ENCODE measurements at regions not wholly inside any gene's neighbourhood (a gene's known extent, or its start where the extent isn't known, plus 50 kb on each side); places are given as distances from the start of the nearest gene placed in this dataset.

DNA sequence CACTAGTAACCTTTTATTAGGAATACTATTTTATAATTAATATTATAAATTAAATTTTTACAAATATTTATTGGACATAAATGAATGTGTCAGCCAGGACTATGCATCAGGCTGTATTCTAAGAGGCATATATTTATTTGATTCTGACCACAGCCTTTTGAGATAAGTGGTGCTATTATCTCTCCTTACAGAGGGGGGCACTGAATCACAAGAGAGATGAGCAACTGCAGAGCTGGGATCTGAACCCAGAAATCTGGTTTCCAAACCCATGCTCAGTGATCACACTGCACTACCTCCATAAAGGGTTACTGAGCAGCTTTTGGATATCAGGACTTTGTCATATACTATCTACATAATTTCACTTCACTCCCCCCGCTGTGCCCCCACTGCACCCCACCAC lies 322.0 kb downstream of the TMA16 start:
- TF ChIP-seq, protein P1, sequence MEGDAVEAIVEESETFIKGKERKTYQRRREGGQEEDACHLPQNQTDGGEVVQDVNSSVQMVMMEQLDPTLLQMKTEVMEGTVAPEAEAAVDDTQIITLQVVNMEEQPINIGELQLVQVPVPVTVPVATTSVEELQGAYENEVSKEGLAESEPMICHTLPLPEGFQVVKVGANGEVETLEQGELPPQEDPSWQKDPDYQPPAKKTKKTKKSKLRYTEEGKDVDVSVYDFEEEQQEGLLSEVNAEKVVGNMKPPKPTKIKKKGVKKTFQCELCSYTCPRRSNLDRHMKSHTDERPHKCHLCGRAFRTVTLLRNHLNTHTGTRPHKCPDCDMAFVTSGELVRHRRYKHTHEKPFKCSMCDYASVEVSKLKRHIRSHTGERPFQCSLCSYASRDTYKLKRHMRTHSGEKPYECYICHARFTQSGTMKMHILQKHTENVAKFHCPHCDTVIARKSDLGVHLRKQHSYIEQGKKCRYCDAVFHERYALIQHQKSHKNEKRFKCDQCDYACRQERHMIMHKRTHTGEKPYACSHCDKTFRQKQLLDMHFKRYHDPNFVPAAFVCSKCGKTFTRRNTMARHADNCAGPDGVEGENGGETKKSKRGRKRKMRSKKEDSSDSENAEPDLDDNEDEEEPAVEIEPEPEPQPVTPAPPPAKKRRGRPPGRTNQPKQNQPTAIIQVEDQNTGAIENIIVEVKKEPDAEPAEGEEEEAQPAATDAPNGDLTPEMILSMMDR (conservative IDR thresholded peaks at IDR 0.05; ENCODE audit: low read length) = peak; percentile 42; the same call in 1 of the 2 replicates
- TF ChIP-seq EZH2phosphoT487 (IDR thresholded peaks at IDR 0.05; ENCODE audit: borderline replicate concordance, low read depth, low read length) = no peak
- Histone ChIP-seq H4K20me1 (ENCODE audit: insufficient read depth, low read length) (no peaks in the 10 kb centered on the region), H3K36me3 (ENCODE audit: insufficient read depth, low read length) (no peaks in the 10 kb centered on the region), H3K4me2 (ENCODE audit: low read length) (no peak overlapping the region), H3K4me1 (ENCODE audit: insufficient read depth, low read length, poor library complexity, severe bottlenecking) (no peaks in the 10 kb centered on the region), H3K9me2 (ENCODE audit: insufficient read depth, low read length) (no peaks in the 10 kb centered on the region), H3K9me3 (ENCODE audit: low read length) (no peaks in the 10 kb centered on the region), H2AFZ (ENCODE audit: low read length) (no peak overlapping the region), H3K27ac (ENCODE audit: low read depth, low read length, poor library complexity, severe bottlenecking) (no peak overlapping the region), H3K79me2 (ENCODE audit: insufficient read depth, low read depth, low read length) (no peaks in the 10 kb centered on the region), H3K4me3 (ENCODE audit: low read depth, low read length, poor library complexity, severe bottlenecking) (no peak overlapping the region)
- POLR2A ChIA-PET = interaction anchor here (0.5 kb wide), 1 partner anchor 33 kb away, joined by 3 read pairs; no protein-coding TSS in a partner anchor
- intact Hi-C loops (cut with micrococcal nuclease; ENCODE audit: unreplicated experiment) = no loop called here
- peak; percentile 2 for DNase-seq (ENCODE audit: low spot score)
- CTCF ChIA-PET (ENCODE audit: unreplicated experiment) = no interaction called here
- BruUV-seq (replicated peaks) = no TSS peak

DNA sequence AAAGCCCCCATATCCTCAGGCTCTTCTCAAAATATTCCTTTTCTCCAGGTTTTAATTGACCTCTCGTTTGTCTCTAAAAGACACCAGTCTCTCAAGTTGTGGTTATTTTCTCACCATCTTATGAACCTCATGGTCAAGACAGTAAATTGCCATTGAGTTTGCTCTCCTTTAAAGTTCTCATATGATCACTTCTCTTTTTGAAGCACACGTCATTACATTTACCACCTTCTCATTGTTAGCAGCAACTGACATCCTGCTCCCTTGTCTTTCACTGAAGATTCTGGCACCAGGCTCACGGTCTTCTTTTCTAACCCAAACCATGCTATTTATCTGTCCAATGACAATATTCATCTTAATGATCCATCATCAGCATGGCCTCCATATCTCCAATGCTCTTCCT lies 324.2 kb downstream of the TMA16 start:
- POLR2A ChIA-PET = no interaction called here
- Histone ChIP-seq H3K4me1 (ENCODE audit: insufficient read depth, low read length, poor library complexity, severe bottlenecking) (no peaks in the 10 kb centered on the region), H3K4me3 (ENCODE audit: low read depth, low read length, poor library complexity, severe bottlenecking) (no peak overlapping the region), H3K4me2 (ENCODE audit: low read length) (no peak overlapping the region), H3K79me2 (ENCODE audit: insufficient read depth, low read depth, low read length) (no peaks in the 10 kb centered on the region), H3K36me3 (ENCODE audit: insufficient read depth, low read length) (no peaks in the 10 kb centered on the region), H4K20me1 (ENCODE audit: insufficient read depth, low read length) (no peaks in the 10 kb centered on the region), H2AFZ (ENCODE audit: low read length) (no peak overlapping the region), H3K9me3 (ENCODE audit: low read length) (no peaks in the 10 kb centered on the region), H3K27ac (ENCODE audit: low read depth, low read length, poor library complexity, severe bottlenecking) (no peak overlapping the region), H3K9me2 (ENCODE audit: insufficient read depth, low read length) (no peaks in the 10 kb centered on the region)
- no peak for DNase-seq (ENCODE audit: low spot score)
- BruUV-seq (replicated peaks) = no TSS peak
- CTCF ChIA-PET (ENCODE audit: unreplicated experiment) = no interaction called here
- TF ChIP-seq, protein P1 (conservative IDR thresholded peaks at IDR 0.05; ENCODE audit: low read length) = no peak
- no peak for TF ChIP-seq EZH2phosphoT487 (IDR thresholded peaks at IDR 0.05; ENCODE audit: borderline replicate concordance, low read depth, low read length)
- intact Hi-C loops (cut with micrococcal nuclease; ENCODE audit: unreplicated experiment) = no loop called here

GRCh38 chr4:163833669-163834068 lies 339.2 kb downstream of the TMA16 start:
- Histone ChIP-seq H3K27ac (ENCODE audit: low read depth, low read length, poor library complexity, severe bottlenecking) (no peak overlapping the region), H3K79me2 (ENCODE audit: insufficient read depth, low read depth, low read length) (no peaks in the 10 kb centered on the region), H3K36me3 (ENCODE audit: insufficient read depth, low read length) (no peaks in the 10 kb centered on the region), H3K4me3 (ENCODE audit: low read depth, low read length, poor library complexity, severe bottlenecking) (no peak overlapping the region), H3K9me3 (ENCODE audit: low read length) (no peaks in the 10 kb centered on the region), H3K9me2 (ENCODE audit: insufficient read depth, low read length) (no peaks in the 10 kb centered on the region), H3K4me2 (ENCODE audit: low read length) (no peak overlapping the region), H3K4me1 (ENCODE audit: insufficient read depth, low read length, poor library complexity, severe bottlenecking) (no peaks in the 10 kb centered on the region), H2AFZ (ENCODE audit: low read length) (no peak overlapping the region), H4K20me1 (ENCODE audit: insufficient read depth, low read length) (no peaks in the 10 kb centered on the region)
- intact Hi-C loops (cut with micrococcal nuclease; ENCODE audit: unreplicated experiment) = no loop called here
- TF ChIP-seq, protein P1 (conservative IDR thresholded peaks at IDR 0.05; ENCODE audit: low read length) = no peak
- no peak for TF ChIP-seq EZH2phosphoT487 (IDR thresholded peaks at IDR 0.05; ENCODE audit: borderline replicate concordance, low read depth, low read length)
- no peak for DNase-seq (ENCODE audit: low spot score)
- BruUV-seq (replicated peaks) = no TSS peak
- ChIA-PET CTCF (ENCODE audit: unreplicated experiment) (no interaction called here), POLR2A (interaction anchor here (0.6 to 0.9 kb wide), 2 partner anchors 84 to 1876 kb away, joined by 3 read pairs; no protein-coding TSS in a partner anchor)

Measured in OCI-LY7 (cell line).